GM18870 (cell line): ENCODE measurements at regions not wholly inside any gene's neighbourhood (a gene's known extent, or its start where the extent isn't known, plus 50 kb on each side); places are given as distances from the start of the nearest gene placed in this dataset.

Source experiments
- ATAC-seq: cut with Tn5 transposase; IDR thresholded peaks from one replicate; pipeline ENCODE4 v1.9.1; 2021; ENCODE audit warnings: moderate library complexity; ENCODE audit not compliant: unreplicated experiment

- no peak for ATAC-seq
Measured at GRCh38 chr6:53744321-53744720, 50.5 kb upstream of the LRRC1 start.

- ATAC-seq: no peak
Measured at GRCh38 chr6:53741034-53741823, 53.6 kb upstream of the LRRC1 start.

GRCh38 chr6:53737746-53738145, 57.1 kb upstream of the LRRC1 start:
- ATAC-seq: no peak

GRCh38 chr6:53735896-53736295, 58.9 kb upstream of the LRRC1 start:
- ATAC-seq: no peak

GRCh38 chr6:53734473-53735299, 60.1 kb upstream of the LRRC1 start:
- ATAC-seq: peak; percentile 31

- no peak for ATAC-seq
Measured at GRCh38 chr6:53731866-53732636, 62.8 kb upstream of the LRRC1 start.

- no peak for ATAC-seq
Measured at GRCh38 chr6:53730767-53731166, 64.0 kb upstream of the LRRC1 start.

GRCh38 chr6:53728570-53729194, 63.1 kb upstream of the KLHL31 start:
- ATAC-seq: no peak

GRCh38 chr6:53727748-53728147, 62.2 kb upstream of the KLHL31 start:
- no peak for ATAC-seq

- ATAC-seq: no peak
Measured at GRCh38 chr6:53725791-53726575, 60.4 kb upstream of the KLHL31 start.

- ATAC-seq: no peak
Measured at GRCh38 chr6:53724501-53724900, 58.9 kb upstream of the KLHL31 start.

GRCh38 chr6:53723331-53723730, 57.8 kb upstream of the KLHL31 start:
- no peak for ATAC-seq

- no peak for ATAC-seq
Measured at GRCh38 chr6:53721766-53722165, 56.2 kb upstream of the KLHL31 start.

GRCh38 chr6:53718597-53719460, 53.3 kb upstream of the KLHL31 start:
- ATAC-seq: peak; percentile 96

GRCh38 chr6:53717566-53717965, 52.0 kb upstream of the KLHL31 start:
- no peak for ATAC-seq

GRCh38 chr6:53715434-53715833, 49.9 kb upstream of the KLHL31 start:
- no peak for ATAC-seq
